ENCODE measurements at regions not wholly inside any gene's neighbourhood (a gene's known extent, or its start where the extent isn't known, plus 50 kb on each side); places are given as distances from the start of the nearest gene placed in this dataset.

DNA sequence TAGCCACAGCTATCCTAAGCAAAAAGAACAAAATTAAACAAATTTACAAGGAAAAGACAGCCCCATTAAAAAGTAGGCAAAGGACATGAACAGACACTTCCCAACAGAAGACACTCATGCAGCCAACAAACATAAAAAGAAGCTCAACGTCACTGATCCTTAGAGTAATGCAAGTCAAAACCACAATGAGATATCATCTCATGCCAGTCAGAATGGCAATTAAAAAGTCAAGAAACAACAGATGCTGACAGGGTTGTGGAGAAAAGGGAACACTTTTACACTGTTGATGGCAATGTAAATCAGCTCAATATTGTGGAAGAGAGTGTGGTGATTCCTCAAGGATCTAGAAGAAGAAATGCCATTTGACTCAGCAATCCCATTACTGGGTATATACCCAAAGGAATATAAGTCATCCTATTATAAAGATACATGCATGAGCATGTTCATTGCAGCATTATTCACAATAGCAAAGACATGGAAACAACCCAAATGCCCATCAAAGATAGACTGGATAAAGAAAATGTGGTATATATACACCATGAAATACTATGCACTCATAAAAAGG is 163.0 kb upstream of the TET2 start:
- ChIA-PET POLR2A (ENCODE audit: partially characterized antibody) (no interaction called here), CTCF (ENCODE audit: partially characterized antibody) (no interaction called here)
- Histone ChIP-seq H3K23ac (ENCODE audit: insufficient read length) (no peak overlapping the region), H3K4me3 (ENCODE audit: extremely low read depth in 1 of 4, insufficient read depth in 2 of 4, low read depth in 3 of 4, low read length in 4 of 4) (no peak overlapping the region), H2BK15ac (ENCODE audit: low read length) (no peak overlapping the region), H3K79me2 (ENCODE audit: control insufficient read depth in 1 of 2, insufficient read depth in 2 of 2, low read length in 2 of 2) (no peaks in the 10 kb centered on the region), H3K4me1 (replicated peaks in 1 of 4; ENCODE audit: control insufficient read depth in 3 of 4, insufficient read depth in 4 of 4, low read length in 3 of 4) (no peaks in the 10 kb centered on the region), H3K79me1 (ENCODE audit: low read depth, low read length) (no peaks in the 10 kb centered on the region), H3K4me2 (ENCODE audit: insufficient read depth in 1 of 2, low read depth in 2 of 2, low read length in 2 of 2) (no peak overlapping the region), H3K36me3 (ENCODE audit: control insufficient read depth in 2 of 4, insufficient read depth in 4 of 4, low read length in 3 of 4) (no peaks in the 10 kb centered on the region), H3K27me3 (replicated peaks in 1 of 4; ENCODE audit: control insufficient read depth in 3 of 4, extremely low read depth in 1 of 4, insufficient read depth in 3 of 4, low read length in 3 of 4) (no peaks in the 10 kb centered on the region), H2AK5ac (ENCODE audit: low read depth, low read length) (no peak overlapping the region), H3K9me3 (ENCODE audit: insufficient read depth in 2 of 2, low read depth in 1 of 2, low read length in 1 of 2) (no peaks in the 10 kb centered on the region), H3K9ac (replicated peaks in 1 of 4; ENCODE audit: extremely low read depth in 1 of 4, low read depth in 3 of 4, low read length in 3 of 4) (no peak overlapping the region), H2BK12ac (ENCODE audit: low read depth, low read length) (no peak overlapping the region), H3K14ac (ENCODE audit: insufficient read length) (no peak overlapping the region), H3K23me2 (ENCODE audit: low read depth, low read length) (no peaks in the 10 kb centered on the region), H4K5ac (ENCODE audit: insufficient read length, low read depth, low read length) (no peak overlapping the region), H3K18ac (ENCODE audit: extremely low read depth, low read length) (no peak overlapping the region), H3K27ac (ENCODE audit: low read depth, low read length) (no peak overlapping the region), H2BK5ac (ENCODE audit: low read depth, low read length) (no peak overlapping the region), H3K56ac (replicated peaks; ENCODE audit: insufficient read length, low read depth, low read length) (no peak overlapping the region), H2AFZ (ENCODE audit: low read length) (no peak overlapping the region), H4K8ac (ENCODE audit: extremely low read depth, insufficient read depth, low read length) (no peak overlapping the region), H4K91ac (replicated peaks; ENCODE audit: insufficient read length, low read length) (no peak overlapping the region), H2BK120ac (replicated peaks; ENCODE audit: low read depth, low read length) (no peak overlapping the region), H3K4ac (replicated peaks; ENCODE audit: insufficient read length, low read depth, low read length) (no peak overlapping the region), H2BK20ac (ENCODE audit: low read length) (no peak overlapping the region), H4K20me1 (replicated peaks in 1 of 2; ENCODE audit: control insufficient read depth in 1 of 2, insufficient read depth in 2 of 2, low read length in 2 of 2) (no peaks in the 10 kb centered on the region)
- FAIRE-seq (no peak), DNase-seq (ENCODE audit: low read depth in 1 of 2, low spot score in 2 of 2) (no peak)
- 95% methylated on average over 1 of the region's 1 CpG; no CpG with 5 or more reads in 1 of the 2 experiments for WGBS, 2 experiments (ENCODE audit: extremely low coverage in 1 of 2, insufficient coverage in 1 of 2, insufficient read length in 1 of 2, insufficient replicate concordance in 2 of 2, low coverage in 1 of 2, low lambda C conversion rate in 2 of 2, missing lambda C conversion rate in 1 of 2)
- TF ChIP-seq HDAC2 (IDR thresholded peaks at IDR 0.05; ENCODE audit: borderline replicate concordance in 1 of 2, low read depth in 2 of 2, low read length in 2 of 2) (no peak), POLR2AphosphoS5 (IDR thresholded peaks at IDR 0.05; ENCODE audit: low read depth, low read length) (no peak), RXRA (IDR thresholded peaks at IDR 0.05; ENCODE audit: insufficient read depth, low read depth, low read length) (no peak), SP4 (IDR thresholded peaks at IDR 0.05; ENCODE audit: low read length) (no peak), RAD21 (IDR thresholded peaks at IDR 0.05 in 1 of 2, conservative IDR thresholded peaks at IDR 0.05 in 1 of 2; ENCODE audit: low read depth in 2 of 2, low read length in 2 of 2) (no peak), POU5F1 (IDR thresholded peaks at IDR 0.05; ENCODE audit: low read depth, low read length) (no peak), SAP30 (IDR thresholded peaks at IDR 0.05; ENCODE audit: insufficient read depth, insufficient replicate concordance, low read length) (no peak), SUZ12 (IDR thresholded peaks at IDR 0.05; ENCODE audit: low read length) (no peak), CREB1 (IDR thresholded peaks at IDR 0.05) (no peak), POLR2A (IDR thresholded peaks at IDR 0.05; ENCODE audit: control extremely low read depth in 1 of 2, low read depth in 2 of 2, low read length in 2 of 2) (no peak), CHD2 (IDR thresholded peaks at IDR 0.05; ENCODE audit: low read length) (no peak)
- TF ChIP-seq, protein P1, sequence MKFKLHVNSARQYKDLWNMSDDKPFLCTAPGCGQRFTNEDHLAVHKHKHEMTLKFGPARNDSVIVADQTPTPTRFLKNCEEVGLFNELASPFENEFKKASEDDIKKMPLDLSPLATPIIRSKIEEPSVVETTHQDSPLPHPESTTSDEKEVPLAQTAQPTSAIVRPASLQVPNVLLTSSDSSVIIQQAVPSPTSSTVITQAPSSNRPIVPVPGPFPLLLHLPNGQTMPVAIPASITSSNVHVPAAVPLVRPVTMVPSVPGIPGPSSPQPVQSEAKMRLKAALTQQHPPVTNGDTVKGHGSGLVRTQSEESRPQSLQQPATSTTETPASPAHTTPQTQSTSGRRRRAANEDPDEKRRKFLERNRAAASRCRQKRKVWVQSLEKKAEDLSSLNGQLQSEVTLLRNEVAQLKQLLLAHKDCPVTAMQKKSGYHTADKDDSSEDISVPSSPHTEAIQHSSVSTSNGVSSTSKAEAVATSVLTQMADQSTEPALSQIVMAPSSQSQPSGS (IDR thresholded peaks at IDR 0.05; ENCODE audit: low read length) = no peak
- TF ChIP-seq, protein P2, sequence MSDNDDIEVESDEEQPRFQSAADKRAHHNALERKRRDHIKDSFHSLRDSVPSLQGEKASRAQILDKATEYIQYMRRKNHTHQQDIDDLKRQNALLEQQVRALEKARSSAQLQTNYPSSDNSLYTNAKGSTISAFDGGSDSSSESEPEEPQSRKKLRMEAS (IDR thresholded peaks at IDR 0.05) = no peak

All from H1 (cell line).